GM19035 (cell line): ENCODE measurements at regions not wholly inside any gene's neighbourhood (a gene's known extent, or its start where the extent isn't known, plus 50 kb on each side); places are given as distances from the start of the nearest gene placed in this dataset.

Source experiments
- ATAC-seq: cut with Tn5 transposase; IDR thresholded peaks from one replicate; pipeline ENCODE4 v1.9.1; 2021; ENCODE audit not compliant: unreplicated experiment

- ATAC-seq, result no peak
Measured at GRCh38 chr4:56209767-56210166, 177.5 kb downstream of the AASDH start.

GRCh38 chr4:56208103-56208502 lies 179.2 kb downstream of the AASDH start:
- ATAC-seq, result no peak

- no peak for ATAC-seq
Measured at GRCh38 chr4:56206258-56206657, 181.0 kb downstream of the AASDH start.

GRCh38 chr4:56200275-56200674 lies 187.0 kb downstream of the AASDH start:
- no peak for ATAC-seq

GRCh38 chr4:56198265-56198664 lies 189.0 kb downstream of the AASDH start:
- ATAC-seq, result no peak

GRCh38 chr4:56197387-56197786 lies 189.9 kb downstream of the AASDH start:
- no peak for ATAC-seq

GRCh38 chr4:56195025-56195424 lies 192.3 kb downstream of the AASDH start:
- no peak for ATAC-seq

- ATAC-seq, result no peak
Measured at GRCh38 chr4:56191534-56191933, 195.8 kb downstream of the AASDH start.

- ATAC-seq, result no peak
Measured at GRCh38 chr4:56187688-56188087, 199.6 kb downstream of the AASDH start.

GRCh38 chr4:56186808-56187523 lies 200.3 kb downstream of the AASDH start:
- no peak for ATAC-seq

- no peak for ATAC-seq
Measured at GRCh38 chr4:56185901-56186300, 201.4 kb downstream of the AASDH start.

- no peak for ATAC-seq
Measured at GRCh38 chr4:56184214-56184613, 203.1 kb downstream of the AASDH start.

- peak; percentile 77 for ATAC-seq
Measured at GRCh38 chr4:56183344-56183959, 203.8 kb downstream of the AASDH start.

- ATAC-seq, result no peak
Measured at GRCh38 chr4:56182356-56182755, 204.9 kb downstream of the AASDH start.

- ATAC-seq, result no peak
Measured at GRCh38 chr4:56181140-56181953, 205.9 kb downstream of the AASDH start.

- no peak for ATAC-seq
Measured at GRCh38 chr4:56169061-56169460, 218.2 kb downstream of the AASDH start.

- no peak for ATAC-seq
Measured at GRCh38 chr4:56164907-56165306, 216.2 kb downstream of the CEP135 start.

- ATAC-seq, result no peak
Measured at GRCh38 chr4:56160636-56161035, 211.9 kb downstream of the CEP135 start.

- no peak for ATAC-seq
Measured at GRCh38 chr4:56158483-56158882, 209.7 kb downstream of the CEP135 start.

- ATAC-seq, result no peak
Measured at GRCh38 chr4:56156141-56156540, 207.4 kb downstream of the CEP135 start.

- no peak for ATAC-seq
Measured at GRCh38 chr4:56155432-56155831, 206.7 kb downstream of the CEP135 start.

- ATAC-seq, result no peak
Measured at GRCh38 chr4:56149591-56149990, 200.8 kb downstream of the CEP135 start.
